ENCODE measurements at regions not wholly inside any gene's neighbourhood (a gene's known extent, or its start where the extent isn't known, plus 50 kb on each side); places are given as distances from the start of the nearest gene placed in this dataset.

DNA sequence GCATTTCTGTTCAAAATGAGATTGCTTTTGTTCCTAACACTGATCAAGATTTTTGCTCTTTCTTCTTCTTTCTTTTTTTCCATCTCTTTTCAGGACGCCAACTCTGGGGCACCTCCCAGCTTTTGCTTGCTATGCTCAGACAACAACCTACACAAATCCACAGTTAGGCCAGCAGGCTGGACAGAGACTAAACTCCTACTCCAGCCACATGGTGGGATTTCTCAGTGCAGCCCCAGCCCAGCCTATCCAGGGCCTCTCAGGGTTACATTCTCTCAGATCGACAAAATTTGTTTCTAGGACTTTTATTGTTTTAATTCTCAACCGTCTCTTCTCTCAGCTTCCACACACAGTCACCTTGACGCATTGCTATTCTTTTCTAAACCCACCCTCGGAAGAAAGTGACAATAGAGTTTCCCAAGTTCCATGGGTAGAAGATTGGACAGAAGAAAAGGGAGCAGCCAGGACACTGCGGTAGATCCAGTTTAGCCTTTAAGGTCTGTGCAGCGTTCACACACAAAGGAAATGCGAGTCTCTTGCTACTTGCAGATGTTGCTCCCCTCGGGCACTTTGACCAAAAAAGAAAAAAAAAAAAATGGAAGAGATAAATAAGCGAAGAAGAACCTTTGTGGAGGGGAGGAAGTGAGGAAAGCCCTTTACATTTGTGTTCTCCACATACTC, 588.6 kb upstream of the GRAMD2B start:
- DNase-seq = no peak

DNA sequence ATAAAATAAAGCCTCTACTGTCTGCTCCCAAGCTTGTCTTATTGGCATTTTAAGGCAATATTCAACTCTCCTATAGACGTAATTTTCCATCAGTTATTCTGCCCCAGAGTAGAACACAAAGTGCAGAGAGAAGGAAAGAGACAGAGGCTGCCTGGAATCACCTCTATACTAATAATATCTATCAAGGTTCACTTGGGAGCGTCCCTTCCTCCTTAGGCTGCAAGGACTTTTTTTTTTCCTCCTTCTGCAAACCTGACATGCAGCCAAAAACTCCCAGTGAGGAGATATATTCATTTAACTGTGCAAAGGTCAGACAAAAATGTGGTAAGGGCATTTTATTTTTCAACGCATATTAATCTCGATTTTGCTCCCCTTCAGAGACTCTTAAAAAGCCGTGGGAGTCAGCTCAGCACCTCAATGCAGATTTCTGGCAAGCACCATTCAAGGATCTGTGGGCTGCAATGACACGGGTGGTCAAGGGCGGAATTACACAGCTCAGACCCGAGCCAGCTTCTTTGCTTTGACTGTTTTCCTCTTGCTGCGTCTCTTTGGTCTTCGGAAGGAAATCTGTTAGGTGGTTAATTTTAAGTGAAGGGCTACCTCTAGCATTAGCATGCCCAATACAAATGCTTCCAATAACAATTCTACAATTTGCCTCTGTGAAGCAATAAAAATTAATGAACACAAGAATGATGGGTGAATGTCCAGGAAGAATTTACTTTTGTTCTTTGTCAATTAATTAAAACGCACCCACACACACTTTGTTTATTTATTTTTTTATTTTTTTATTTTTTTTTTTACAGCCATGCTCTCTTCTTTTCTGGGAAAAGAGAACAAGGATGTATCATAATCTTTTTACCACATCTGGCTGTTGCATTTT, 587.7 kb upstream of the GRAMD2B start:
- no peak for DNase-seq

DNA sequence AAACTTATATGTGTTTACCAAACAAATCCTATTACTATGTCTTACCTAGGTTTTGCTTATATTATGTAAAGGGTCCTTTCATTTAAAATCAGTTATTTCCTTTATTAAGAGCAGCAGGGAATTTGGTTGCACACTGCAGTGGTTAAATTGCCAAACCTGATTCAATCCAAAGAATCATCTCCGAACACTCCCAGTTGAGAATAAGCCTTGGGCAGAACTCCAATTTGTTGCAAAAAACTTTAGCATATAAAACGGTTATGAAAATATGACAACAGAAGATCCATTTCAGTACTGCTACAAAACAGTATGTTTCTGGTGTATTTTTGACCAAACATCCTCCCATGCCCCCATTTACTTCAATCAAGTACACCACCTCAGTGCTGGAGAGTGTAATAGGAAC, 587.0 kb upstream of the GRAMD2B start:
- DNase-seq = no peak

DNA sequence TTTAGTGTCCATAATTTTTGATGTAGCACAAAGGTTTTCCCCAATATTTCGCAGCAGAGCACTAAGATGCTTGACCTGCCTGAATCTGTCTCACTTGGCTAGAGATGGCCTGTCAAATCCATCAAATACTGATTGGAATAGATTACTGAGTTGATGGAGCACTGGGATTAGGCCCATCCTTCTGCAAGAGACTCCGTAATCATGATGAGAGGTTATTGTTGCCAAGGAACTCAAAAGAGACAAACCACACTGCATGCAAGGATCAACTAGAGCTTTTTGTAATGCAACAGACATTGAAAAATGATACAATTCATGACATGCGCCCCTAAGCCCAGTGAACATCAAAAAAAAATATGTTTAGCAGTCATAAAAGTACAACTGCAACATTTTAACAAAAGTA, 585.3 kb upstream of the GRAMD2B start:
- DNase-seq = no peak

DNA sequence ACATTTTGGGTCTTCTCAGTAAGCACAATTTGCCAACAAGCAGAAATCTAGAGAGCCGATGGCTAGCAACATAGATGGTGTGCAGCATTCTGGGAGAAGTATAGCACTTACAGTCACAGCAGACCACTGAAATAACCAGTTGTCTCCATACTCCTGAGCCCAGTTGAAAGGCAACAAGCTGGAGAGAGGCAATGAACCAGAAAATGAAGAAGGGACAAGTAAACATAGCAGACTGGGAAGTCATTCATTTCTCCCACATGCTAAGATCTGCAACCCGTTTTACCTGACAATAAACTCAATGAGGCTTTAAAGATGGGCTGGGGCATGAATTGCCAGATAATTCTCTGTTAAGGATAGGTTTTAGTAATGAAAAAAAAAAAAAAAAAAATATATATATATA, 575.6 kb upstream of the GRAMD2B start:
- no peak for DNase-seq

DNA sequence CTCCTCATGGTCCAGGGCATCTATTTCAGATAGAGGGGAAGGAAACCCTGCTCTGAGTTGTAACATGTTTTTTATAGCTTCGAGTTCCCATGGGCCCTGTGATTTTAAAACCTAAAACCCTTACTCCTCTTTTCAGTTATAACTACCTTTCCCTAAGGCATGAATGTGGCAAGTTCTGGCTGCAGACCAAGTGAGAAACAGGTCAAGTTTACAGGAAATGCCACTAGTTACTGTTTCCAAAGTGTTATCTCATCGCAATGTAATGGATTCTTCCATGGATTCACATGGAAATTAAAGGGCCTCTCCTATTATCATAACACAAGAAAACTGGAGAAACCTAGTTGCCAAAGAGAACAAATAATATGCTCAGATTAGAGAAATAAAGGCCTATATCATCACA, 574.5 kb upstream of the GRAMD2B start:
- DNase-seq = no peak

DNA sequence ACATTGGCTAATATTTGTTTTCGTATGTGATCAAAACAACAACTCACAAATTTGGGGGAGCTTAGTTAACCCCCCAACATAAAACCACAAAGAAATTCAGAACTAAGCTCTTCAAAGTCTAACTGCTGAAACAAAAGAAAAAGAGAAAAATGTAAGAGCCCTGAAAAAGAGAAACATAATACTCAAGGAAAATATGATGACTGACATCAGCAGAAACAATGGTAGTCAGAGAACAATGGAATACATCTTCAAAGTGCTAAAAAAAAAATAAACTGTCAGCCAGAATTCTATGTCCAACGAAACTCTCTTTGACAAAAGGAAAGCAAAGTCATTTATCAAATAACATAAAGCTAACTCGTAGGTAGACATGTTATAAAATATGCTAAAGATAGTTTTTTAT, 566.3 kb upstream of the GRAMD2B start:
- DNase-seq = no peak

DNA sequence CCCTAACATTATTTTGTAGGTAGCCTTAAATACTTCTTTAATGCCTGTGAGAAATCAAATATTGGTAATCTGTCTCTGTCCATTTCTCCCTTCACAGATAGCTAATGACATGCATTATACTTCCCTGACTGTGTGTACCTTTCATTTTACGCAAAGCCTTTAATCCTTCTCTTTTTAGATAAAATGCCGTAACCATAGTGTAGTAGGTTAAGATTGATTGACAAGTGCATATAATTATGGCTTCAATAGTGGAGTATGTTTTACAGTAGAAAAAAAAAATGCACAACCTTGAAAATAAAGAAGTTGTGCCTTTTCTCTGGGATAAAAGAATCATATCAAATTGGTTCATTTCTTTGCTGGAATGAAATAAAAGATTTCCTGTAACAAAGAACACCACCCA, 559.6 kb upstream of the GRAMD2B start:
- no peak for DNase-seq

DNA sequence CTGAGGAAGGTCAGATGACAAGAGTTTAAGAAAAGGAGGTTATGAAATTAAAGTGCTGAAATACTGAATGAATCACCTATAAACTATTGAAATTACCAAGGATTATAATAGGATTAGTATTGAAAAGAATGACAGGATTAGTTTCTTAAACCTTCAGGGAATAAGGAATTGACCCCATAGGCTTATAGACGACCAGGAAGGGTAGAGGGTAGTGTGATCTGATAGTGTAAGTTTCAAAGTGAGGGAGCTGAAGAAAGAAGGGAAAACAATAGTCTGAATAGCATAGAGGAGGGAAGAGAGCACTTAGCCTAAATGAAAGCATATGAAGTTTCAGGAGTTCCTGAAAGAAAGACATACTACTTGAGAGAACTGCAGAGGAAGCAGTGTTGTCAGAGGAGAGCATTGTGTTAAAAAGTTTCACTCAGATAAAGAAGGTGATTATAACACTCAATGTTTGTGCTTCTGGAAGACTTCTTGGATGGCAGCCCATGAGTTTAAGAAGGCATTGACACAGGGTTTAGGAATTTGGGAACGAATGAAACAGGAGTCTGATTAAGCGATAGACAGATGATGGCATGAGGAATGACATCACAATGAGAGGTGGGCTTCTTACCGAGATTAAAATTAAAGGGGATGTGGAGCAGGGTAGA, 557.9 kb upstream of the GRAMD2B start:
- DNase-seq = no peak

DNA sequence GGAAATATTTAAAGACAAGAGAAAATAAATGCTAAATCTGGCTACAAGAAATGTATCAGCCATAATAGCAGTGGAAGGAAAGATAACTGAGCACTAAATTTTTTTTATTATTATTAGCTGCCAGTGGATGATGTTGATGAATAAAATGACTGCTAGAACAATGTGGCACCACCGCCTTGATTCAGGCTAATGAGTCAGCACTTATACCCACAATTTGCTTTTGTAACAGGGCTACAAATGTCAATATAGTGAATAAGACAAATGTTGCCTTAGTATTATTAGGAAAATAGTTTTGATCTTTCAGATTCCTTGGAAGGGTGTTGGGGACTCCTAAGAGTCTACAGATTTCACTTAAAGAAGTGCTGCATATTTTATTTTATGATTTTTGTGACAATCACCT, 555.2 kb upstream of the GRAMD2B start:
- no peak for DNase-seq

DNA sequence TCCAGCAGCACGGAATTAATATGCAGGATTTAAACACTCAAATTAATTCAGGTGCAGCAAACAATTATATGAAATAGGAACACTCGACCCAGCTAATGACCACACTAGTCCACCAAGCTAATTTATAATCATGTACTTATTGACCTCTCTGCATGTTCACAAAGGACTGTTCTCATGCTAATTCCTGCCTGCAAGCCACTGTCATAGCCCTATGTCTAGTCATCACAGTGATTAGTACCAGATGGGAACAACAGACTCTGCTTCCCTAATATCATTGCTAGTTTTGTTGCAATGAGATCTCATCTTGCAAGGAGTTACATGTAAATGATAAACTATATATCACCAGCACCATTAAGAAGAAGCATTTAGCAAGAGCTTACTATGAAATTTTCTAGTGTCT, 553.0 kb upstream of the GRAMD2B start:
- no peak for DNase-seq

DNA sequence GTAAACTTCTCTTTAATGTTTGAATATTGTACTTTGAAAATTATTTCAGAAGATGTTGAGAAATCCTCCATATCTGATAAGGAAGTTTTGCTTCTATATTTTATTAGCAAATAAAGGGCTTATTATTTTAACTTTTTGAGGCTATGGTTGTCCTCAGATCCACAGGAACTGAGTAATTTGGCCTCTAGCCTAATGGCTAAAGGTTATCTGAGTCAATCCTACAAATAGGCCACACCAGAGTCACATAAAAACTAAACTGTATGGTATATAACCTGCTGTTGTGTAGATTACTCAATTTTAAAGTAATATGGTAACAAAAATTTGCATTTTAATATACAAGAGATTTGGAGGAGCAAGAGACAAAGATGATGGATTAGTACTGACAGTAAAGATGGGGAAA, 549.2 kb upstream of the GRAMD2B start:
- no peak for DNase-seq

DNA sequence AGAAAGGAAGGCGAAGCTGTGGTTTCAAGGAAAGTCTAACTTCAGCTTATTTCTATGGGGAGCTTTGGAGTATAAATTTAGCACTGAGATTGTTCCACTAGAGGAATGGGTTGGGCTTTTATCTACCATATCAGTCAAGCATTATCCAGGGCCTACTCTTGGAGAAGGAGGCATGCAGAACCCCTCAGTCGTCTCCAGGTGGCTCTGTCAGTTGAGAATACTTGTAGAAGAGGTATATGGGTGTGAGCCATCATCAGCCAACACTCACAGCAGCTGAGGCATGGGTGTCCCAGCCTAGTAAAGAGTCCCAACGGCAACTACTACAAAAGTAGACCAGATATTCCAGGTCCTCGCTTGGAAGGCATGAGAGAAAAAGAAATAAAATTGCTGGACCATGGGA, 548.5 kb upstream of the GRAMD2B start:
- no peak for DNase-seq

DNA sequence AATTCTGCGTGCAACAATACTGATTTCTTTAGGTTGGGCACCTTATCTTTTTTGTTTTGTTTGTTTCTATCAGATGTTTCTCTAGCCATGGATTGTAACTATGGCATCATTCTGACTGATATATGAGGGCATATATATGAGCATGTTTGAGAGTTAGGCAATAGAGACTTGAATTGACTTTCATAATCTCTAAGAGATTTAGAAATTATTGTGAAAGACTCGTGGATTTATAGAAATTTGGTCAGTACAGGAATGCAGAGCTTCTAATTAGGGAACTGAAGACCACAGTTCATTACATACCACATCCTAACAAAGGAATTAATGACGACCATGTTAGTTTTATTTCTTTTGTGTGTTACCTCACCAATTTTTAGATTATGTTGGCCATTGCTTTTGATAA, 546.0 kb upstream of the GRAMD2B start:
- DNase-seq = no peak

DNA sequence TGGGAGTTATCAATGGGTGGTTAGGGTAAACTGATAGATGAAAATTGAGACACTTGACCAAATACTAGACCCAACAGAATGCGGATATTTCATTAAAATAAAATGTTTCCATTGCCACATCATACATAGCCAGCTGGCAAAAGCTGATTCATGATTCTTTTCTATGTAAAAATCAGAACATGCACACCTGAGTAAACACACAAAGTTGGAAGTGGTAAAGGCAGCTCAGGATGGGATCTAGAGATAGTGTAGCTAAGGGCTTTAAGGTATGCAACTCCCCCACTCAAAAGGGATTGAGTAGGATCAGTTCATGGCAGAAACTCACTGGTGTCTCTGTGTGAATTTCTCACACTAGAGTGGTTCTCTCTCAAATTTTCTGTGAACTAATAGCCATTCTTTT, 541.1 kb upstream of the GRAMD2B start:
- DNase-seq = no peak

DNA sequence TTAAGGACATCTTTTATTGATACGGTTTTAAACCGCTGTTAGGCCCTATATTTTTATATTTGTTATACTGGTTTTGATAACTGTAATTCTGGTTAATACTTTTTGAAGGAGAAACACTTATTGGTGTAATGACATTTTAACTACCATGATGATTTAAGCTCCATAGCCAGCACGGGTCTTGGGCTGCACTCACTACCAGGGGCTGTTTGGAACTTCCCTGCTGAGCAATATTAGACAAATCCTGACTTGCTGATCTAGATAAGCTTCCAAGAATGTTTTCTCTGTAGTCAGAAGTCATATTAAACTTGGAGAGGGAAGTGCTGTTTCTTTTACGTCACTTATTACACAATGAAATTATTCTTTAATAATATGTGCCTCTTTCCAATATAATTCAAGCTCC, 540.0 kb upstream of the GRAMD2B start:
- no peak for DNase-seq

DNA sequence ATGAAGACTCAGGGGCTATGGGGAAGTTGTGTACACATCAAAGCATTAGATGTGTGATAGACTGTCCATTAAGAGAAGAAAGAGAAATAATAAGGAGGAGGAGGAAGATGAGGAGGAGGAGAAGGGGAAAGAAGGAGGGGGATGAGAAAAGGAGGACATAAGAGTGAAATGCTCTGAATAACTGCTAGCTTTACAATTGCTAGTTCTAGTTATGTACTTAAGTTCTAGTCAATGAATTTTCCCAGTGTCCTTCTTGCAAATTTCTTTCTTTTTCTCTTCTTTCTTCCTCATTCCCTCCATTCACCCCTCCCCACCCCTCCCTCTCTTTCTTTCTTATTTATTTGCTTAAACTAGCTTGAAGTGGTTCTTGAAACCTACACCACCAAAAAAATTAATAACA, 534.9 kb upstream of the GRAMD2B start:
- DNase-seq = no peak

DNA sequence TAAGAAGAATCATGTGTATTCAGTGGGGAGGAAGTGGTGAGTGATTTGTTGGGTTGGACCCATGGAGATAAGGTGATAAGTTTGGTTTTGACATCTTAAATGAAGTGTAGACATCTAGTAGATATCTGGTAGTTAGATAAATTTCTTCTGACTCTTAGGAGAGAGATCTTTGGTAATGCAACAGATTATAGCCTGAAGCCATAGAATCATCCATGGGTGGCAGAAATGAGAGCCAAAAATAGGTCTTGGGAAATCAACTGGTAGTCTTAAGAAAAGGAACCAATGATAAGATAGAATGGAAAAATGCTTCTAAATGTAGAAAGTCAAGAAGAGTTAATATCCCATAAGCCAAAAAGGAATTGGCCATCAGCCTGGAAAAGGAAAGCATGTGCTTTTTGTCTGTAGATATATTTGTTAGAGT, 532.7 kb upstream of the GRAMD2B start:
- DNase-seq = no peak

DNA sequence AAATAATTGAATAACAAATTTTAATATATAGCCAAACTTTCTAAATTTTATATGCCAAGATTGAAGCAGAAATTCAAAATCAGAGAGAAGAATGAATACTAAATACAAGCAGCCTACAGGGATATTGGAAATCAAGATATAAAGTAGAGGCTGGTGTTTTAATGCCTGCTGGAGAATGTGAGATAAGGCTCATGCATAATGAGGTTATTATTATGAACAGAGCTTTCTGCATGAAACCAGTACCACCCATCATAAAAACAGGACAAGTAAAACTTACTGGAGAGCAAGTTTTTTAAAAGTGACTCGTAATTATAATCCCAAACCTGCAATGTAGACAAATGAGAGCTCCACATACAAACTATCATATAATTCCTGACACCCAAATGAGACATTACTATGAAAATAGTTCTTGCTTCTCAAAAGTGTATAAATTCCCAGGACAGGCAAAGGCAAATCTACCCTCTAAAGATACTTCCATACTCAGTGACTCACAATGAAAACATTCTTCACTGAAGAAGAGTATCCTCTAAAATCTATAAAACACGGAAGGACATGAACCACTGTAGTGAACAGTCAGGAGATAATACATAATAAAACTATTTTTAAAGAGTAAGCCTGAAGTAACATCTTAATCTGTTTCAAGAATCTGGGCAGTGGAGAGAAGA, 532.0 kb upstream of the GRAMD2B start:
- no peak for DNase-seq

DNA sequence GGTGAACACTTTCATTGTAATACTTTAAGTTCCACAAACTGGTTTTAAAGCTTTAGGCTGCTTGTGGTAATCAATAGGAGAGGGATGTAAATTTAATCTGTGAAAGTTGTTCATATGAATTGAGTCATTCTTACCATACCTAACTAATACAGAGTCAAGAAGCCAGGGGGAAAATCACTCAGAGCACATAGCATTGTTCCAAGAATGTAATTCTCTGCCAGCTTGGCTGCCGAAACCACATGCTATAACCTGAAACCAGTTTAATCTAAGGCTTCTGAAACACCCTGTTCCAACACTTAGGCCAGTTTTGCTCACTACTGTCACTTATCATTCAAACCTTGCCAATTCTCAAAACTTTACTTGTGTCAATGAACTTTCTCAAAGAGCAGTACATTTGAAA, 528.8 kb upstream of the GRAMD2B start:
- DNase-seq = no peak

DNA sequence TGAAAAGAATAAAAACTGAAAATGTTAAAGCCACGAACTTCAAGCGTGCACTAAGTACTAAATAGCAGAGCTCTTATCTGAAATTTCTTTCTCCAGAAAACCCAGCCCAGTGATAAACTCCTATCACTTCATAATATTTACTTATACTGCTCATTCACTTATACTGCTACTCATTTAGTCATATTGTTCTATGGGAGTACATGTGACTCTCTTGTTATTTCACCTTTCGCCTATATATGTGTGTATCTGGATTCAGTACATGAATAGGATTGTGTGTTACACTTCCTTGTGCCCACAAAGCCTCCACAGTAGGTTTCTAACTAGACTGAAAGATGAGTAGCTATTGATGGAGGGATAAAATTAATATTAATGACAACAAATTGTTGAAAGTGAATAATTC, 526.8 kb upstream of the GRAMD2B start:
- no peak for DNase-seq

DNA sequence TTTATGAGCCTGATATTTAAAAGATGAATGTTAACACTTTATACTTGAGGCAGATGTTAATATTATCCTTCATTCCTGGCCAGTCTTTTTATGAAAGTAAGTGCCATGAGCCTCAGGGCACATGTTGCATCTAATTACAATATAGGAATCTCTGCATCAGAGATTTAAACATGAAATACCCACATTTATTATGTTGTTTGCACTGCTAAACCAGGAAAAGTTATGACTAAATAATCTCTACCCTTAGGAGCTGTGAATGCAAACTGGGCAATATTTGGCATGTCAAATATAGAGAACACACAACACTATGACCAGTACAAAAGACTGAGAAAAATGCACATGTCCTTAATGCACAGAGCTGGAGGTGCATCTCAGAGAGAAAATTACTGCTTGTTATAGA, 526.1 kb upstream of the GRAMD2B start:
- DNase-seq = no peak

DNA sequence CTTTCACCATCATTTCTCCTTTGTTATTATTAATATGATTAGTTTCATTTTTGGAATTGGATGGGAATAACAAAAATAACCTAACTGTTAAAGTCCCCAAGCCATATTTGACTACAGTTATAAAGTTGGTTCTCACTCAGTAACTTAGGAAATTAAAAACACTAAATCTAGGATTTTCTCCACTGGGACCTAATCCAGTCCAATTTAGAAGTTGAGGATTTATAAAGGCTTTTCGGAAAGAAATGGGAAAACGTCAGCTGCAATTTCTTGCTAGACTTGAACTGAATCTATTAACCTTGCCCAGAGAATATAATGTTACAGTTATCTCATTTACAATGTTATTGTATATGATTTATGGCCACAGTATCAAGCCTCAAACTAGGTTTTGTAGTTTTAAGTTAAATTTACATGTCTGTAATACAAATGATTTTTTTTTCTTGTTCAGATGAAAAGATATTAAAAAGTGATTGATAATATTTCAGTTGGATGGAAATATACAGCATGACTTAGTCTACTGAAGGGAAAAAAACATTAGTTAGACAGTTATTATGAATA, 524.3 kb upstream of the GRAMD2B start:
- DNase-seq = no peak
